ENCODE measurements at regions not wholly inside any gene's neighbourhood (a gene's known extent, or its start where the extent isn't known, plus 50 kb on each side); places are given as distances from the start of the nearest gene placed in this dataset.

GRCh38 chr2:67225287-67225973, 171.7 kb upstream of the ETAA1 start:
- WGBS: 87% methylated on average over 4 of the region's 4 CpGs
- ATAC-seq (no peak), DNase-seq (no peak)
- H3K27ac ChIP-seq (ENCODE audit: low read length): no peak overlapping the region
- no peaks in the 10 kb centered on the region for H3K27me3 ChIP-seq (ENCODE audit: control insufficient read depth, insufficient read depth)
- intact Hi-C loops (cut with DNase I): no loop called here
- H3K4me1 ChIP-seq (ENCODE audit: control insufficient read depth, insufficient read depth, low read length): no peaks in the 10 kb centered on the region
- no peak overlapping the region for H3K4me3 ChIP-seq (ENCODE audit: low read length)
- H3K9me3 ChIP-seq (ENCODE audit: control insufficient read depth, low read length): no peaks in the 10 kb centered on the region

DNA sequence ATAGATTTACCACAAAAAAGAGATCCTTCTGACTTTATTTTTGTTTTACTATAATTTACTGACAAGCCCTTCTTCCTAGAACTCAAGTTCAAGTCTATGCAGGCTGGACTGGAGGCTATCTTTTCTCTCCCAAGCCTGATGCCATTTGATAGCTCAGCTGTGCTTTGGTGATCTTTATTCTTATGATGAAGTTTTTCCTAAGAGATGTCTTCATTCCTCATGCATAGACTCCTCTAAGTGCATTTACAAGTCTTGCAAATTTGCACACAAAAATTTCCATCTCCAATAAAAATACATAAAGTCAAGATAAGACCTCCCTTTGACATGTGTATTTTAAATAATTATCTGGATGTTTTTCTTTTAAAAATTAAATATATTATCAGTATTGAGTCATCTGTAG, 167.4 kb upstream of the ETAA1 start:
- no peak overlapping the region for H3K27ac ChIP-seq (ENCODE audit: low read length)
- no peak overlapping the region for H3K4me3 ChIP-seq (ENCODE audit: low read length)
- H3K27me3 ChIP-seq (ENCODE audit: control insufficient read depth, insufficient read depth): no peaks in the 10 kb centered on the region
- intact Hi-C loops (cut with DNase I): no loop called here
- ATAC-seq: no peak
- DNase-seq: no peak
- H3K4me1 ChIP-seq (ENCODE audit: control insufficient read depth, insufficient read depth, low read length): peaks cover 1% of the 10 kb centered on the region
- H3K9me3 ChIP-seq (ENCODE audit: control insufficient read depth, low read length): no peaks in the 10 kb centered on the region

DNA sequence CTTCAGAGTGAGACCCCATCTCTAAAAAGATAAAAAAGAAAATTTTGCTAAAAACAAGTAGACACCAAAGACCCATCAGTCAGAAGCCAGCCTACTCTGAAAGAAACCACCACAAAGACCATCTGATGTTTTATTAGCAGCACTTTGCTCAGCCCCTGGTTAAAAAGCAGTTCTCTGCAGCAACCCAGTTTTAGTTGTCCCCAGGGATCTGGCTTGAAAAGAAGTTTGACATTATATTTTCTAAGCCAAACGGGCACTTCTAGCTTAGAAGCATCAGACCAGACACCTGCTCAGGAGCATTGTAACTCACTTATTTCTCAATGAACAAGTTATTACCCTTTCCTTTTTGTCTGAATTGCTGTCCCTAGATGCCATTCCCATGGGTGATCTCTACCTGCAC, 164.2 kb upstream of the ETAA1 start:
- Histone ChIP-seq H3K4me1 (ENCODE audit: control insufficient read depth, insufficient read depth, low read length) (peaks cover 1% of the 10 kb centered on the region), H3K9me3 (ENCODE audit: control insufficient read depth, low read length) (no peaks in the 10 kb centered on the region), H3K4me3 (ENCODE audit: low read length) (no peak overlapping the region), H3K27me3 (ENCODE audit: control insufficient read depth, insufficient read depth) (no peaks in the 10 kb centered on the region), H3K27ac (ENCODE audit: low read length) (no peak overlapping the region)
- intact Hi-C loops (cut with DNase I): no loop called here
- DNase-seq (no peak), ATAC-seq (no peak)
- WGBS: 78% methylated on average over 1 of the region's 1 CpG

GRCh38 chr2:67234440-67234839, 162.7 kb upstream of the ETAA1 start:
- no peak for ATAC-seq
- Histone ChIP-seq H3K4me3 (ENCODE audit: low read length) (no peak overlapping the region), H3K27ac (ENCODE audit: low read length) (no peak overlapping the region), H3K4me1 (ENCODE audit: control insufficient read depth, insufficient read depth, low read length) (peaks cover 1% of the 10 kb centered on the region), H3K27me3 (ENCODE audit: control insufficient read depth, insufficient read depth) (no peaks in the 10 kb centered on the region), H3K9me3 (ENCODE audit: control insufficient read depth, low read length) (no peaks in the 10 kb centered on the region)
- WGBS: 65% methylated on average over 3 of the region's 3 CpGs
- no peak for DNase-seq
- intact Hi-C loops (cut with DNase I): no loop called here

- 68% methylated on average over 2 of the region's 2 CpGs for WGBS
- intact Hi-C loops (cut with DNase I): no loop called here
- Histone ChIP-seq H3K27ac (ENCODE audit: low read length) (no peak overlapping the region), H3K4me1 (ENCODE audit: control insufficient read depth, insufficient read depth, low read length) (no peaks in the 10 kb centered on the region), H3K4me3 (ENCODE audit: low read length) (no peak overlapping the region), H3K9me3 (ENCODE audit: control insufficient read depth, low read length) (no peaks in the 10 kb centered on the region), H3K27me3 (ENCODE audit: control insufficient read depth, insufficient read depth) (no peaks in the 10 kb centered on the region)
- DNase-seq (no peak), ATAC-seq (no peak)
Observed at GRCh38 chr2:67237288-67237687, 159.8 kb upstream of the ETAA1 start.

- H3K4me3 ChIP-seq (ENCODE audit: low read length): no peak overlapping the region
- ATAC-seq (no peak), DNase-seq (no peak)
- intact Hi-C loops (cut with DNase I): no loop called here
- H3K27me3 ChIP-seq (ENCODE audit: control insufficient read depth, insufficient read depth): no peaks in the 10 kb centered on the region
- no peaks in the 10 kb centered on the region for H3K4me1 ChIP-seq (ENCODE audit: control insufficient read depth, insufficient read depth, low read length)
- no peak overlapping the region for H3K27ac ChIP-seq (ENCODE audit: low read length)
- no peaks in the 10 kb centered on the region for H3K9me3 ChIP-seq (ENCODE audit: control insufficient read depth, low read length)
- 82% methylated on average over 2 of the region's 2 CpGs for WGBS
Observed at GRCh38 chr2:67240507-67240906, 156.6 kb upstream of the ETAA1 start.

DNA sequence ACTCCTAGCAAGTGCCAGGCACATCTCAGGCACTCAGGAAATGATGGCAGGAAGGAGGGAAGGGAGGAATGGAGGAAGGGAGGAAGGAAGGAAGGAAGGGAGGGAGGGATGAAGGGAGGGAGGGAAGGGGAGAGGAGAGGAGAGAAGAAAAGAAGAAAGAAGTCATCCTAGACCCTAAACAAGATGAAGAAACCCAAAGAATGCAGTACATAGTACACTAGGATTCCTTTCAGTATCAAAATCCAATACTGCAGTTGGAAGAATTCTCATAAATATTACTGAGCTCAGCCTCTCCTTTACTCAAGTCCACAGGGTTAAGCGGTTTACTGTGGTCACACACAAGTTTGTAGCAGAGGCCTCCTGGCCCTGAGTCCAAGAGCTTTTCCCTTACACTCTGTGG, 155.7 kb upstream of the ETAA1 start:
- ATAC-seq (no peak), DNase-seq (no peak)
- H3K4me3 ChIP-seq (ENCODE audit: low read length): no peak overlapping the region

DNA sequence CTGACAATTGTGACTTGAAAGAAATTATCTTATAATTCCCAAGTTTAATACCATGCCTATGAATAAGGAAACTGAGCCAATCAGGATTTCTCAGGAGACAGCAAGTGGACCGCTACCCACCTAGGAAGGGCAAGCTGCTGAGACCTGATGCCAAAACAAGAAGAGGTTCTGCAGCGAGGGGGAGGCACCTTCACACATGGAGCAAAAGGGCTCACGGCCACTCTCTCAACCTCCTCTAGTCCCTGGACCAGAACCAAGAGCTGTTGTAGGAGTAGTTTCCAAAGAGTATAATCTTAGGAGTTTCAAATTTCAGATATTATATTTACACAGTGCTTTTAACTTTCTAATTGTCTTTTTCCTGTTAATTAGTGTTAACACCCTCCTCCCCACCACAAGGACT, 154.7 kb upstream of the ETAA1 start:
- H3K27me3 ChIP-seq (ENCODE audit: control insufficient read depth, insufficient read depth): no peaks in the 10 kb centered on the region
- intact Hi-C loops (cut with DNase I): no loop called here
- DNase-seq: no peak
- 76% methylated on average over 3 of the region's 3 CpGs for whole genome bisulfite sequencing
- no peaks in the 10 kb centered on the region for H3K4me1 ChIP-seq (ENCODE audit: control insufficient read depth, insufficient read depth, low read length)
- no peak overlapping the region for H3K27ac ChIP-seq (ENCODE audit: low read length)
- H3K4me3 ChIP-seq (ENCODE audit: low read length): no peak overlapping the region
- H3K9me3 ChIP-seq (ENCODE audit: control insufficient read depth, low read length): no peaks in the 10 kb centered on the region
- ATAC-seq: no peak

More for the DNA sequence above, 155.7 kb upstream of the ETAA1 start:
- intact Hi-C loops (cut with DNase I): no loop called here
- Histone ChIP-seq H3K4me1 (ENCODE audit: control insufficient read depth, insufficient read depth, low read length) (no peaks in the 10 kb centered on the region), H3K27ac (ENCODE audit: low read length) (no peak overlapping the region), H3K9me3 (ENCODE audit: control insufficient read depth, low read length) (no peaks in the 10 kb centered on the region), H3K27me3 (ENCODE audit: control insufficient read depth, insufficient read depth) (no peaks in the 10 kb centered on the region)
- 85% methylated on average over 1 of the region's 1 CpG for WGBS

DNA sequence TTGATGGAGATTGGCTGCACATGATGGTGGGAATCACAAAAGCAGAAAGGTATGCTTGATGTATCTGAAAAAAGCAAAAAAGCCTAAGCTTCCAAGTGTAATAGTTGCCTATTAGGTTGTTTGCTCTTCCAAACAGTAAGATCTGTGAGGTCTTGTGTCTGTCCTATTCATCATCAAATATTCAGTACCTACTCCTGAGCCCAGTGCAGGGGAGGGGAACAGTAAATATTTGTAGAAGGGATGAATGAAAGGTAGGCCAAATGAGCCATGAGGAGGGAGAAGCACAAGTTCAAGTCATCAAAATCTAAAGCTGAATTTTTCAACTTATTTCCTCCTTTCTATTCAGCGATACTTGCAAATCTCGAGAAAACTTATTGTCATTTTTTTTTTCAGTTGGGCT, 153.2 kb upstream of the ETAA1 start:
- no peaks in the 10 kb centered on the region for H3K4me1 ChIP-seq (ENCODE audit: control insufficient read depth, insufficient read depth, low read length)
- no peak overlapping the region for H3K27ac ChIP-seq (ENCODE audit: low read length)
- intact Hi-C loops (cut with DNase I): no loop called here
- no peaks in the 10 kb centered on the region for H3K9me3 ChIP-seq (ENCODE audit: control insufficient read depth, low read length)
- DNase-seq: no peak
- no peaks in the 10 kb centered on the region for H3K27me3 ChIP-seq (ENCODE audit: control insufficient read depth, insufficient read depth)
- 91% methylated on average over 2 of the region's 2 CpGs for WGBS
- ATAC-seq: no peak
- H3K4me3 ChIP-seq (ENCODE audit: low read length): no peak overlapping the region

GRCh38 chr2:67246791-67247190, 150.3 kb upstream of the ETAA1 start:
- intact Hi-C loops (cut with DNase I): no loop called here
- H3K9me3 ChIP-seq (ENCODE audit: control insufficient read depth, low read length): no peaks in the 10 kb centered on the region
- H3K27me3 ChIP-seq (ENCODE audit: control insufficient read depth, insufficient read depth): no peaks in the 10 kb centered on the region
- no peak overlapping the region for H3K27ac ChIP-seq (ENCODE audit: low read length)
- 73% methylated on average over 1 of the region's 1 CpG for WGBS
- ATAC-seq (no peak), DNase-seq (no peak)
- no peak overlapping the region for H3K4me3 ChIP-seq (ENCODE audit: low read length)
- H3K4me1 ChIP-seq (ENCODE audit: control insufficient read depth, insufficient read depth, low read length): no peaks in the 10 kb centered on the region

DNA sequence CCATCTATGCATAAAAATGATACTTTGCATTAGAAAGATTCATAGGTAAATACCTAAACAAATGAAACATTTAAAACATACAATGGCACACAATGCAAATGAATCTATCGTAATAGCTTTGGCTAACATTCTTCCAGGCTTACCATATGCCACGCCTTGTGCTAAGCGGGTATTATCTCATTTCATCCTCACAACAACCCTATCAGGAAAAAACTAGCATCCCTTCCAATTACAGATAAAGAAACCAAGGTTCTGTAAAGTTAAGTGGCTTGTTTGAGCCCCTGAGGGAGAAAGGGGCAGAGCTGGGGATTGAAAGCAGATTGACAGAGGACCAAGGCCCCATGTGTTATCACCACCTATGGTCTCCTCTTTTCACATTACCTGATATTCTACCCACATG, 145.4 kb upstream of the ETAA1 start:
- no peaks in the 10 kb centered on the region for H3K4me1 ChIP-seq (ENCODE audit: control insufficient read depth, insufficient read depth, low read length)
- intact Hi-C loops (cut with DNase I): no loop called here
- DNase-seq (no peak), ATAC-seq (no peak)
- no peaks in the 10 kb centered on the region for H3K27me3 ChIP-seq (ENCODE audit: control insufficient read depth, insufficient read depth)
- no peak overlapping the region for H3K4me3 ChIP-seq (ENCODE audit: low read length)
- H3K27ac ChIP-seq (ENCODE audit: low read length): no peak overlapping the region
- WGBS: 77% methylated on average over 3 of the region's 3 CpGs
- H3K9me3 ChIP-seq (ENCODE audit: control insufficient read depth, low read length): no peaks in the 10 kb centered on the region

- no peak overlapping the region for H3K27ac ChIP-seq (ENCODE audit: low read length)
- intact Hi-C loops (cut with DNase I): no loop called here
- no peaks in the 10 kb centered on the region for H3K4me1 ChIP-seq (ENCODE audit: control insufficient read depth, insufficient read depth, low read length)
- no peak for ATAC-seq
- no peak for DNase-seq
- H3K27me3 ChIP-seq (ENCODE audit: control insufficient read depth, insufficient read depth): no peaks in the 10 kb centered on the region
- H3K4me3 ChIP-seq (ENCODE audit: low read length): no peak overlapping the region
- 87% methylated on average over 2 of the region's 2 CpGs for WGBS
- no peaks in the 10 kb centered on the region for H3K9me3 ChIP-seq (ENCODE audit: control insufficient read depth, low read length)
Observed at GRCh38 chr2:67255933-67256615, 141.1 kb upstream of the ETAA1 start.

Data from right cardiac atrium (tissue), 5 donors.